IMR-90 (cell line): ENCODE measurements at regions not wholly inside any gene's neighbourhood (a gene's known extent, or its start where the extent isn't known, plus 50 kb on each side); places are given as distances from the start of the nearest gene placed in this dataset.

Experiments
- ATAC-seq: fragments of 200-7000 bp; cut with Tn5 transposase; 2 replicates; pipeline ENCODE4 v1.9.1; 2020; ENCODE audit warnings: low read depth, mild to moderate bottlenecking, moderate library complexity
- BruUV-seq: library from RNA; stranded (reverse); fragments of 400-500 nt; replicated peaks from 2 replicates; lab custom pipeline; 2021; lab: Mats Ljungman, UMichigan
- CTCF ChIA-PET: fragments of 300-600 bp; formaldehyde crosslinking; extraction: SDS; loops from one replicate; lab custom pipeline; 2021; ENCODE audit warnings: antibody characterized with exemption; lab: Yijun Ruan, JAX
- POLR2A ChIA-PET: fragments of 300-600 bp; sonication (Branson Sonifier 250); formaldehyde crosslinking; loops from one replicate; lab custom pipeline; 2022; ENCODE audit warnings: antibody characterized with exemption; ENCODE audit not compliant: unreplicated experiment; lab: Charles Lee
- DNase-seq: peaks from one replicate; pipeline ENCODE4 v3.0.0; 2013
- H2AFZ ChIP-seq: replicated peaks from 2 replicates; pipeline ENCODE3; 2013; ENCODE audit warnings: low read length, mild to moderate bottlenecking; ENCODE audit not compliant: poor library complexity
- H2AK5ac ChIP-seq: 2 replicates; pipeline ENCODE4 v1.6.1; 2013; ENCODE audit warnings: low read depth, low read length, inconsistent platforms
- H2AK9ac ChIP-seq: replicated peaks from 2 replicates; pipeline ENCODE3; 2013; ENCODE audit warnings: mild to moderate bottlenecking, low read depth, low read length, moderate library complexity; ENCODE audit not compliant: poor library complexity
- H2BK120ac ChIP-seq: 2 replicates; pipeline ENCODE4 v1.6.1; 2013; ENCODE audit warnings: low read depth, low read length, inconsistent platforms
- H2BK15ac ChIP-seq: 3 replicates; pipeline ENCODE4 v1.6.1; 2013; ENCODE audit warnings: low read depth, low read length, inconsistent platforms
- H2BK20ac ChIP-seq: 2 replicates; pipeline ENCODE4 v1.6.1; 2013; ENCODE audit warnings: low read depth, mild to moderate bottlenecking, inconsistent platforms, low read length, moderate library complexity
- H2BK5ac ChIP-seq: 2 replicates; pipeline ENCODE4 v1.6.1; 2013; ENCODE audit warnings: mild to moderate bottlenecking, low read depth, low read length, inconsistent platforms; ENCODE audit not compliant: poor library complexity, severe bottlenecking
- H3K14ac ChIP-seq: replicated peaks from 2 replicates; pipeline ENCODE4 v1.6.1; 2013; ENCODE audit warnings: low read depth, low read length, inconsistent platforms
- H3K18ac ChIP-seq: 2 replicates; pipeline ENCODE4 v1.6.1; 2013; ENCODE audit warnings: low read depth, low read length, control low read depth
- H3K23ac ChIP-seq: 2 replicates; pipeline ENCODE4 v1.6.1; 2013; ENCODE audit warnings: low read depth, low read length, inconsistent platforms
- H3K27ac ChIP-seq: 2 replicates; pipeline ENCODE4 v1.5.1; 2013; ENCODE audit warnings: mild to moderate bottlenecking, control low read depth, low read length; ENCODE audit not compliant: insufficient read depth
- H3K27me3 ChIP-seq: 2 replicates; pipeline ENCODE4 v1.6.1; 2013; ENCODE audit warnings: low read length; ENCODE audit not compliant: control insufficient read depth, insufficient read depth
- H3K36me3 ChIP-seq: 2 replicates; pipeline ENCODE4 v1.6.1; 2013; ENCODE audit warnings: low read length, mixed read lengths; ENCODE audit not compliant: control insufficient read depth, insufficient read depth
- H3K4ac ChIP-seq: 2 replicates; pipeline ENCODE4 v1.6.1; 2013; ENCODE audit warnings: low read depth, low read length, inconsistent platforms
- H3K4me1 ChIP-seq: 2 replicates; pipeline ENCODE4 v1.6.1; 2013; ENCODE audit warnings: low read length, mixed read lengths; ENCODE audit not compliant: control insufficient read depth, insufficient read depth
- H3K4me2 ChIP-seq: 2 replicates; pipeline ENCODE4 v1.6.1; 2013; ENCODE audit warnings: low read depth, mild to moderate bottlenecking, control low read depth, low read length, moderate library complexity
- H3K4me3 ChIP-seq: 2 replicates; pipeline ENCODE4 v1.5.1; 2013; ENCODE audit warnings: low read depth, mild to moderate bottlenecking, control low read depth, low read length, moderate library complexity; ENCODE audit not compliant: insufficient read depth
- H3K56ac ChIP-seq: 2 replicates; pipeline ENCODE4 v1.6.1; 2013; ENCODE audit warnings: low read length, inconsistent platforms; ENCODE audit not compliant: insufficient read depth; ENCODE audit errors: extremely low read depth
- H3K79me1 ChIP-seq, 2 experiments: 2 replicates each; pipeline ENCODE4 v1.6.1; 2013; ENCODE audit warnings: low read length in 2 of 2, inconsistent platforms in 1 of 2, low read depth in 1 of 2
- H3K9ac ChIP-seq: 2 replicates; pipeline ENCODE4 v1.6.1; 2013; ENCODE audit warnings: low read depth, low read length, control low read depth
- H3K9me1 ChIP-seq: 2 replicates; pipeline ENCODE4 v1.6.1; 2013; ENCODE audit warnings: low read length, inconsistent platforms; ENCODE audit not compliant: insufficient read depth
- H3K9me3 ChIP-seq: 2 replicates; pipeline ENCODE4 v1.6.1; 2013; ENCODE audit warnings: low read length; ENCODE audit not compliant: control insufficient read depth, insufficient read depth
- H4K20me1 ChIP-seq: 2 replicates; pipeline ENCODE4 v1.6.1; 2013; ENCODE audit warnings: low read length, inconsistent platforms; ENCODE audit not compliant: insufficient read depth
- H4K5ac ChIP-seq: 2 replicates; pipeline ENCODE4 v1.6.1; 2013; ENCODE audit warnings: mild to moderate bottlenecking, low read depth, low read length, control low read depth
- H4K8ac ChIP-seq, 2 experiments: 2 replicates each; pipeline ENCODE4 v1.6.1; 2013; ENCODE audit warnings: low read depth in 2 of 2, low read length in 2 of 2, control low read depth in 1 of 2, inconsistent platforms in 1 of 2
- H4K91ac ChIP-seq: 2 replicates; pipeline ENCODE4 v1.6.1; 2013; ENCODE audit warnings: low read depth, low read length, inconsistent platforms; ENCODE audit not compliant: insufficient read depth
- CEBPB ChIP-seq: IDR thresholded peaks from 2 replicates; pipeline ENCODE4 v1.6.1; 2012; ENCODE audit warnings: low read depth, low read length, improper control_type of control experiment
- CHD1 ChIP-seq: IDR thresholded peaks from 2 replicates; pipeline ENCODE4 v1.6.1; 2012; ENCODE audit warnings: low read depth, low read length, improper control_type of control experiment
- FOS ChIP-seq: fragments of 150-350 bp; IDR thresholded peaks from 2 replicates; pipeline ENCODE4 v1.6.1; 2016; ENCODE audit warnings: low read depth, low read length
- MAFK ChIP-seq: IDR thresholded peaks from 2 replicates; pipeline ENCODE4 v1.6.1; 2012; ENCODE audit warnings: low read depth, low read length, improper control_type of control experiment
- MXI1 ChIP-seq: IDR thresholded peaks from 2 replicates; pipeline ENCODE4 v1.6.1; 2012; ENCODE audit warnings: low read depth, mild to moderate bottlenecking, low read length, moderate library complexity, borderline replicate concordance
- RAD21 ChIP-seq: IDR thresholded peaks from 2 replicates; pipeline ENCODE4 v1.6.1; 2012; ENCODE audit warnings: low read length, improper control_type of control experiment
- RCOR1 ChIP-seq: IDR thresholded peaks from 2 replicates; pipeline ENCODE4 v1.6.1; 2012; ENCODE audit warnings: mild to moderate bottlenecking, low read length, improper control_type of control experiment; ENCODE audit not compliant: insufficient replicate concordance
- SMC3 ChIP-seq: fragments of 150-350 bp; IDR thresholded peaks from 2 replicates; pipeline ENCODE4 v1.6.1; 2016; ENCODE audit warnings: low read depth, mild to moderate bottlenecking, antibody characterized with exemption, low read length, moderate library complexity
- WGBS, 2 experiments: methylation state at CpG; one replicate each; pipeline versions ENCODE4 v1.1.5 to v1.1.7; 2013; ENCODE audit warnings: missing lambda C conversion rate in 2 of 2; ENCODE audit not compliant: insufficient read length in 1 of 2; ENCODE audit errors: extremely low coverage in 2 of 2; 5-methylcytosine and 5-hydroxymethylcytosine counted together
- dilution Hi-C: fragments of 300-500 bp; cut with HindIII; formaldehyde crosslinking; loops from one replicate; pipeline ENCODE4 v1.14.3; 2018; ENCODE audit warnings: low sequenced_read_pairs; ENCODE audit not compliant: unreplicated experiment
- in situ Hi-C: fragments of 300-500 bp; cut with MboI; formaldehyde crosslinking; loops from 3 replicates; pipeline ENCODE4 v1.14.3; 2019; ENCODE audit warnings: low sequenced_read_pairs, inconsistent platforms, mixed read lengths
- intact Hi-C: fragments of 100-400 bp; cut with micrococcal nuclease; formaldehyde crosslinking; loops from 2 replicates; pipeline ENCODE4 v1.10.0; 2022
- TF ChIP-seq, protein P1 (sequence below): fragments of 150-350 bp; IDR thresholded peaks from 2 replicates; pipeline ENCODE4 v1.6.1; 2017; ENCODE audit warnings: mild to moderate bottlenecking, antibody characterized with exemption, low read length, low read depth

DNA sequence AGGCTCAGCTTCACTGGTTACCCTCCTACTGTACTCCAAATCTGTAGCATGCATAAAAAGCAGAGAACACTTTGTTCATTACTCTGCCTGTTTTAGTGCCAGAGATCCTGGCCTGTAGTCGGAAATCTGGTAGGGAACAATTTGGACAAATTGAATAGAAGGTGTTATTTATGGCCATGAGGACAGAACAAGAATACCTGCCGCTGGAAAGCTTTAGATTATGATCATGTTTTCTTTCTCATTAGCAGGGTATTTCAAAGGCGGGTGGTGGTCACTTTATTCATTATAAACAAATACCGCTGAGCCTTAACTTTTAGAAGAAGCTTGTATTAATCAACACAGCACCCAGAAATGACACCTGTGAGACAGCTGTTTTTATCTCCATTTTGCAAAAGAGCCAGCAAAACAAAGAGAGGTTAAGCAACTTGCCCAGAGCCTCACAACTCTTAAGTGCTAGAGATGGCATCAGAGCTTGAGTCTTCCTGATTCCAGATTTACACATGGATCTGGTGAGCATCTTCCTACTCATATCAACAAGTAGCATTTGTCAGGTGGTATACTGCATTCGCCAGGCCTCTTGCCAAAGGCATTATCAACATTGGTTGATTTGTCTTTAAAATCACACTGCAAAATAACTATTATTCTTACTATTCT, 110.5 kb downstream of the LCA5 start:
- no TSS peak for BruUV-seq
- Histone ChIP-seq H3K4me2 (no peak overlapping the region), H2AK5ac (no peak overlapping the region), H3K14ac (no peak overlapping the region), H3K9me3 (no peaks in the 10 kb centered on the region), H3K79me1 (no peaks in the 10 kb centered on the region), H2BK120ac (no peak overlapping the region), H3K56ac (no peak overlapping the region), H3K9me1 (no peaks in the 10 kb centered on the region), H3K23ac (no peak overlapping the region), H2BK15ac (no peak overlapping the region), H3K4ac (no peak overlapping the region), H4K5ac (no peak overlapping the region), H3K4me3 (no peak overlapping the region), H3K27me3 (peaks cover 2% of the 10 kb centered on the region), H3K27ac (no peak overlapping the region), H2BK5ac (no peak overlapping the region), H4K8ac (no peak overlapping the region), H3K18ac (no peak overlapping the region), H2AK9ac (no peak overlapping the region), H4K20me1 (no peaks in the 10 kb centered on the region), H2BK20ac (no peak overlapping the region), H2AFZ (no peak overlapping the region), H3K9ac (no peak overlapping the region), H3K36me3 (no peaks in the 10 kb centered on the region), H4K91ac (no peak overlapping the region), H3K4me1 (no peaks in the 10 kb centered on the region)
- ChIA-PET POLR2A (no interaction called here), CTCF (no interaction called here)
- intact Hi-C loops = no loop called here
- ATAC-seq (no peak), DNase-seq (no peak)
- TF ChIP-seq CEBPB (no peak), FOS (no peak), CHD1 (no peak), SMC3 (no peak), MAFK (no peak), RAD21 (no peak), MXI1 (no peak), RCOR1 (no peak)
- TF ChIP-seq, protein P1, sequence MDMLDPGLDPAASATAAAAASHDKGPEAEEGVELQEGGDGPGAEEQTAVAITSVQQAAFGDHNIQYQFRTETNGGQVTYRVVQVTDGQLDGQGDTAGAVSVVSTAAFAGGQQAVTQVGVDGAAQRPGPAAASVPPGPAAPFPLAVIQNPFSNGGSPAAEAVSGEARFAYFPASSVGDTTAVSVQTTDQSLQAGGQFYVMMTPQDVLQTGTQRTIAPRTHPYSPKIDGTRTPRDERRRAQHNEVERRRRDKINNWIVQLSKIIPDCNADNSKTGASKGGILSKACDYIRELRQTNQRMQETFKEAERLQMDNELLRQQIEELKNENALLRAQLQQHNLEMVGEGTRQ = no peak
- in situ Hi-C loops = no loop called here
- dilution Hi-C loops = no loop called here
- no CpG with 5 or more reads among the region's 5 CpGs for WGBS, 2 experiments
